22Rv1 (cell line): ENCODE measurements at regions not wholly inside any gene's neighbourhood (a gene's known extent, or its start where the extent isn't known, plus 50 kb on each side); places are given as distances from the start of the nearest gene placed in this dataset.

Experiments used
- H3K27ac ChIP-seq: fragments of 450-650 bp; 2 replicates; pipeline ENCODE4 v1.5.1; 2017
- ZFX ChIP-seq: fragments of 450-650 bp; IDR thresholded peaks from 2 replicates; pipeline ENCODE4 v1.6.1; 2017; ENCODE audit warnings: antibody characterized with exemption, borderline replicate concordance
- TF ChIP-seq, protein P1 (sequence below): fragments of 450-650 bp; IDR thresholded peaks from 2 replicates; pipeline ENCODE4 v1.5.1; 2017; ENCODE audit warnings: mild to moderate bottlenecking

DNA sequence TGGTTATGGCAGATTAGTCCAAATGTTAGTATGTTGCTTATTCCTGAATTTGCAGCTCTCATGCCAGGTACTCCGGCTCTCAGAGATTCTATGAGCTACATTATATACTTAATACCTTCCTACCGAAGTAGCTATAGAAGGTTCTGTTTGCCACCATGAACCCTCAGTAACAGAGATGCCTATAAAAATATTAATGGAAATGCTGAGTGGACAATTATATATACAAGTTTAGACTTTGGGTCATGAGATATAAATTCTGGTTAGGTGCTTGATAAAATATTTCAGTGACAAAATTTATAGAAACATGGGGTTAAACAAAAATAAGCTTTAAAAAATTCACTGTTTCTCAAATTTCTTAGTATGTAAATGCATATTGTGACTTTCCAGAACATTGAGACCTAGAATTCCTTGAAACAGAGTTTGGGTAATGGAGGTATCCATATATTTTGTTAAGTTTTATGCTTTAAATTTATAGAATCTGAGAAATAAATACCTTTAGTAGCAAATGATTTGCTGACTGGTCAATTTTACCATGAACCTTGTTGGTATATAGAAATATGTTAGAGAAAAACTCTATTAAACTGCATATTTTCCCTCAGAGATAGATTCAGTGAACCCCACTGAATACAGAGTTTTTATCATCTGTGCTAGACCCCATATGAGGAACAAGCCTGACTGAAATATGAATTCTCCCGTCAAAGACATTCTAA lies 533.5 kb downstream of the SH2D4B start:
- no peak for TF ChIP-seq ZFX
- TF ChIP-seq, protein P1, sequence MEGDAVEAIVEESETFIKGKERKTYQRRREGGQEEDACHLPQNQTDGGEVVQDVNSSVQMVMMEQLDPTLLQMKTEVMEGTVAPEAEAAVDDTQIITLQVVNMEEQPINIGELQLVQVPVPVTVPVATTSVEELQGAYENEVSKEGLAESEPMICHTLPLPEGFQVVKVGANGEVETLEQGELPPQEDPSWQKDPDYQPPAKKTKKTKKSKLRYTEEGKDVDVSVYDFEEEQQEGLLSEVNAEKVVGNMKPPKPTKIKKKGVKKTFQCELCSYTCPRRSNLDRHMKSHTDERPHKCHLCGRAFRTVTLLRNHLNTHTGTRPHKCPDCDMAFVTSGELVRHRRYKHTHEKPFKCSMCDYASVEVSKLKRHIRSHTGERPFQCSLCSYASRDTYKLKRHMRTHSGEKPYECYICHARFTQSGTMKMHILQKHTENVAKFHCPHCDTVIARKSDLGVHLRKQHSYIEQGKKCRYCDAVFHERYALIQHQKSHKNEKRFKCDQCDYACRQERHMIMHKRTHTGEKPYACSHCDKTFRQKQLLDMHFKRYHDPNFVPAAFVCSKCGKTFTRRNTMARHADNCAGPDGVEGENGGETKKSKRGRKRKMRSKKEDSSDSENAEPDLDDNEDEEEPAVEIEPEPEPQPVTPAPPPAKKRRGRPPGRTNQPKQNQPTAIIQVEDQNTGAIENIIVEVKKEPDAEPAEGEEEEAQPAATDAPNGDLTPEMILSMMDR, result no peak

DNA sequence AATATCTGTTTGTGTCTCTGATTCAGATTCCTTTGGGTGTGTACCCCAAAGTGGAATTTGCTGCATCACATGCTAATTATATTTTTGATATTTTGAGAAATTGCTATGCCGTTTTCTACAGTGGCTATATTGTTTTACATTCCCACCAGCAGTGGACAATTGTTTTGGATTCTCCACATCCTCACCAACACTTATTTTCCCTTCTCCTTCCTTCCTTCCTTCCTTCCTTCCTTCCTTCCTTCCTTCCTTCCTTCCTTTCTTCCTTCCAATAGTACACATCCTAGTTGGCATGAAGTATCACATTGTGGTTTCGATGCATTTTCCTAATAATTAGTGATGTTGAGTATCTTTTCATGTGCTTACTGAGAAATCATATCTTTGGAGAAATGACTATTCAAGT lies 535.5 kb downstream of the SH2D4B start:
- no peak overlapping the region for H3K27ac ChIP-seq
- no peak for TF ChIP-seq ZFX
- TF ChIP-seq, protein P1, result no peak

More for the DNA sequence above, 533.5 kb downstream of the SH2D4B start:
- no peak overlapping the region for H3K27ac ChIP-seq

DNA sequence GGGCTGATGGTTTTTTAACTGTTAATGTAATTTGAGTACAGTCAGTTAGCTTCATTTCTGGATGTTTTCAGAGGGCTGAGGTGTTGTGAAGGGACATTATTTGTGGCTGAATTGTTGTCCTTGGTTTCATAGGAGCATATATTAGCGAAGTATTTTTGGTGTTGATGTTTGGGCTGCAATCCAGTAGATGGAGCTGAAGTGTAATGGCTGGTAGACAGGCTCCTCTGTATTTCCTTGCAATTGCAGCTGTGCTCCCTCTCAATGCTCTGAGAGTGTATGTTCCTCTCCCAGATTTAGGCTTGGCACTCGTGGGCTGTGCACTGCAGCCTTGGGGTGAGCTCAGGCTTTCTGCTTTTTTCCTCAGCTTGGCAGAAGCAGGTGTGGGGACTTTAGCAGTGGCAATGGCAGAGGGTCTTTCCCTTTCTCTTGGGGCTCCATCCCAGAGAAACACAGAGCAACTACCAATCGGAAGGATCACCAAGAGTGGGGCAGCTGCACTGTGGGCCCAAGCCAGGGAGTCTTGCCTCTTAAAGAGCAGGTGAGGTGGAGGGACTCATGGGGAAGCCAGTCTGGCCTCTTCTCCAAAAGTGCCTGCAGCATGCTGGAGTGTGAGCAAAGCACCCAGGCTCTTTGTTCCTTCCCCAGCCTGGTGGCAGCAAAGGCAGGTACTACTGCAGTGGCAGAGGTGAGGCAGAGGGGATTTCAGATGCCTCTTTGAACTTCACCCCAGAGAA lies 544.4 kb downstream of the SH2D4B start:
- no peak overlapping the region for H3K27ac ChIP-seq
- TF ChIP-seq ZFX, result no peak
- TF ChIP-seq, protein P1, result peak; percentile 40

DNA sequence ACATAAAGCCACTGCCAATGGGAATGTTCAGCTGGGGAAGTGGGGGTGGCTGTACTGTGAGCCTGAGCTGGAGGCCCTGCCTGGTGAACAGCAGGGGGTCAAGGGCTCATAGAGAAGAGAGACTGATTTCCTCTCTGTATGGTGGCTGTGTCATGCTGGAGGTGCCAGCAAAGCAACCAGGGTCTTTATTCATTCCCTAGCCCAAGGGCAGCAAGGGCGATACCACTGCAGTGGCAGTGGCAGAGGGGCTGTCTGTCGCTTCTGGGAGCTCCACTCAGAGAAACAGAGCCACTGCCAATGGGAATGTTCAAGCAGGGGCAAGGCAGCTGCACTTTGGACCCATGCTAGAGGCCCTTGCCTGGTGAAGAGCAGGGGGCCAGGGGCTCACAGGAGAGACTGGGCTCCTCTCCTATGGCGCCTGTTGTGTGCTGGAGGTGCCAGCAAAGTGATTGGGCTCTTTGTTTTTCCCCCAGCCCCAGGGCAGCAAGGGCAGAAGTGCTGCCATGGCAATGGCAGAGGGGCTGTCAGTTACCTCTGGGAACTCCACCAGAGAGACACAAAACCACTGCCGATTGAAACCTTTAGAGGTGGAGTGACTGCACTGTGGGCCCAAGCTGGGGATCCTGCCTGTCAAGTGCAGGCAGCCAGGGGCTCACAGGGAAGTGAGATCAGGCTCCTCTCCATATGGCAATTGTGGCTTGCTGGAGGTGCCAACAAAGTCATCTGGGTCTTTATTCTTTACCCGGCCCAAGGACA lies 545.1 kb downstream of the SH2D4B start:
- H3K27ac ChIP-seq, result no peak overlapping the region
- TF ChIP-seq, protein P1, result no peak
- TF ChIP-seq ZFX, result no peak

DNA sequence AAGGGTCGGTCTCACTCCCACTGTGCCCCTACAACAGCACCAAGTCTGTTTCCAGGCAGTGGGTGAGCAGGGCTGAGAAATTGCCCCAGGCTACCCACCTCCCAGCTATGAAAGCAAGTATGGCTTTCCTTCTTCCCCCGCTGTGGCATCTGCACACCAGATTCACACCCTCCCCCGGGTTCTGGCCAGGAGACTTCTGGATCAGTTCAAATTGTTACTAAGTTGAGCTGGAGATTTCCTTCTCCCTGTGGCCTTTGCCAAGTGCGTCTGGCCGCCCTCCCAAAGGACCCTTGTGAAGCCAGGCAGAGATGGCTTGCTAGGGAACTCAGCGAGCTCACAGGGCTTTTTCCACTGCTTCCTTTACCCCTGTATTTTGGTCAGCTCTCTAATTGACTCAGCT lies 555.4 kb downstream of the SH2D4B start:
- H3K27ac ChIP-seq, result no peak overlapping the region
- TF ChIP-seq, protein P1, result no peak
- TF ChIP-seq ZFX, result no peak

DNA sequence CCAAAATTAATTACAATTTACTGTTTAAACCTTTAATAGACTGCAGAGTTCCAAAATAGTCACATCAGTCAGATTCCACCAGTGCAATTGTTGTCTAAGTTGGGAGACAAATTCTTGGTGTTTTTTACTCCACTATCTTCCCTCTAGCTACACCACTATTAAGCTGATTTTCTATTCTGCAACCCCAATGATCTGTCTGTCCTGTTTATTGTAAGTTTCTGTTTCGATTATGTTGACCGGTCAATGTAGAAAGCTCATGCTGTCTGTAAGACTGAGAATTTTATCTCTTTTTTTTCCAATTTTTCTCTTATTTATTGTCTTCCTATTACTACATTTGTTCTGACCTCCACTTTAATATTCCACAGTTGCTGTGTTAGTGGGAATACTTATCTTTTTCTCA lies 557.5 kb downstream of the SH2D4B start:
- H3K27ac ChIP-seq, result no peak overlapping the region
- TF ChIP-seq, protein P1, result no peak
- TF ChIP-seq ZFX, result no peak
